GM21576 (cell line): ENCODE measurements at regions not wholly inside any gene's neighbourhood (a gene's known extent, or its start where the extent isn't known, plus 50 kb on each side); places are given as distances from the start of the nearest gene placed in this dataset.

ENCODE experiments used
- ATAC-seq: cut with Tn5 transposase; IDR thresholded peaks from one replicate; pipeline ENCODE4 v1.9.1; 2021; ENCODE audit warnings: mild to moderate bottlenecking, moderate library complexity; ENCODE audit not compliant: unreplicated experiment

- ATAC-seq: no peak
Observed at GRCh38 chr3:177995381-177996085, 540.7 kb upstream of the KCNMB2 start.

GRCh38 chr3:178001670-178002101, 534.5 kb upstream of the KCNMB2 start:
- ATAC-seq: peak; percentile 95

- ATAC-seq: no peak
Observed at GRCh38 chr3:178002113-178002512, 534.1 kb upstream of the KCNMB2 start.

GRCh38 chr3:178003756-178004155, 532.5 kb upstream of the KCNMB2 start:
- no peak for ATAC-seq

- no peak for ATAC-seq
Observed at GRCh38 chr3:178005961-178006360, 530.3 kb upstream of the KCNMB2 start.

- ATAC-seq: no peak
Observed at GRCh38 chr3:178010306-178010705, 525.9 kb upstream of the KCNMB2 start.

- no peak for ATAC-seq
Observed at GRCh38 chr3:178019645-178020044, 516.6 kb upstream of the KCNMB2 start.

- ATAC-seq: no peak
Observed at GRCh38 chr3:178022599-178022998, 513.6 kb upstream of the KCNMB2 start.

- no peak for ATAC-seq
Observed at GRCh38 chr3:178028933-178029332, 507.3 kb upstream of the KCNMB2 start.

- no peak for ATAC-seq
Observed at GRCh38 chr3:178036451-178037144, 499.6 kb upstream of the KCNMB2 start.

GRCh38 chr3:178041931-178042330, 494.3 kb upstream of the KCNMB2 start:
- no peak for ATAC-seq

GRCh38 chr3:178042376-178042775, 493.9 kb upstream of the KCNMB2 start:
- ATAC-seq: no peak

- no peak for ATAC-seq
Observed at GRCh38 chr3:178043084-178043483, 493.2 kb upstream of the KCNMB2 start.

GRCh38 chr3:178044320-178044719, 491.9 kb upstream of the KCNMB2 start:
- ATAC-seq: no peak

GRCh38 chr3:178047496-178047895, 488.7 kb upstream of the KCNMB2 start:
- no peak for ATAC-seq

GRCh38 chr3:178048768-178049167, 487.5 kb upstream of the KCNMB2 start:
- no peak for ATAC-seq

- ATAC-seq: no peak
Observed at GRCh38 chr3:178054471-178054870, 481.8 kb upstream of the KCNMB2 start.

GRCh38 chr3:178055939-178056338, 480.3 kb upstream of the KCNMB2 start:
- no peak for ATAC-seq

- ATAC-seq: no peak
Observed at GRCh38 chr3:178056868-178057267, 479.4 kb upstream of the KCNMB2 start.

- no peak for ATAC-seq
Observed at GRCh38 chr3:178058629-178059028, 477.6 kb upstream of the KCNMB2 start.

- ATAC-seq: no peak
Observed at GRCh38 chr3:178059119-178059518, 477.1 kb upstream of the KCNMB2 start.

GRCh38 chr3:178059836-178060235, 476.4 kb upstream of the KCNMB2 start:
- no peak for ATAC-seq
